ENCODE measurements at regions not wholly inside any gene's neighbourhood (a gene's known extent, or its start where the extent isn't known, plus 50 kb on each side); places are given as distances from the start of the nearest gene placed in this dataset.

- no peak for DNase-seq
Observed at GRCh38 chr7:155360495-155361345, 63.0 kb downstream of the INSIG1 start.

GRCh38 chr7:155361346-155361680 lies 63.6 kb downstream of the INSIG1 start:
- DNase-seq = no peak

GRCh38 chr7:155361947-155362346 lies 64.3 kb downstream of the INSIG1 start:
- no peak for DNase-seq

DNA sequence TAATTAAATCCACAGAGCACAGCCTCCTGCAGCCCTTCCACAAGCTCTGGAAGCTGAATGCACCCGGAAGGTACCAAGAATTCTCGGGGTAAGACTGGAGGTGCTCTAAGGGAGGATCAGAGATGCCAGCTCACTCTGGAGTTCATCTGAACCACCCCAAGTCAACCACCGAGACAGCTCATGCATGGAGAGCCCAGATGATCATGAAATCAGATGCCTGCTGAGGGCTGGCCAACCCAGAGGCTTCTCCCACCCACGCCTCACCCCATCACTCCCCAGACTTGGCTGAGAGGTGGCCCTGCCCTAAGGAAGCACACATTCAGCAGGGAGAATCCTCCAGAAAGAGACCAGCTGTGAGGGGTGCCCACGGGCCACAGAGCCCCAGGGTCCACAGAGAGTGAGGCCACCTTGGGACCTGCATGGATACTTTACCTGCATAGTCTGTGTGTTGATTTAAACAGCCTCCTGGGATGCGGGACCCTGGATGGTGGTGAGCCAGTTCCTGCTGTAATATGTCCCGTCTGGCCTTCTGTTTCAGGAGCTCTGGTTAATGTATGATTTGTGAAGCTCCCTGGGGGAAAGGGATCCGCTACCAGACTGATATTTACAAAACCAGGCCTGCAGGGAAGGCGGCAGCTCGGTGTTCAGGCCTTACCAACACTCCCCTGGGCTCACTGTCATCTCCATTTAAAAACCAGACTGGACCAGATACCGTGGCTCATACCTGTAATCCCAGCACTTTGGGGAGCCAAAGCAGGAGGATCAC lies 64.9 kb downstream of the INSIG1 start:
- DNase-seq = no peak

- DNase-seq = no peak
Observed at GRCh38 chr7:155363146-155363539, 65.5 kb downstream of the INSIG1 start.

- no peak for DNase-seq
Observed at GRCh38 chr7:155363852-155364600, 66.3 kb downstream of the INSIG1 start.

GRCh38 chr7:155365146-155365874 lies 67.6 kb downstream of the INSIG1 start:
- no peak for DNase-seq

DNA sequence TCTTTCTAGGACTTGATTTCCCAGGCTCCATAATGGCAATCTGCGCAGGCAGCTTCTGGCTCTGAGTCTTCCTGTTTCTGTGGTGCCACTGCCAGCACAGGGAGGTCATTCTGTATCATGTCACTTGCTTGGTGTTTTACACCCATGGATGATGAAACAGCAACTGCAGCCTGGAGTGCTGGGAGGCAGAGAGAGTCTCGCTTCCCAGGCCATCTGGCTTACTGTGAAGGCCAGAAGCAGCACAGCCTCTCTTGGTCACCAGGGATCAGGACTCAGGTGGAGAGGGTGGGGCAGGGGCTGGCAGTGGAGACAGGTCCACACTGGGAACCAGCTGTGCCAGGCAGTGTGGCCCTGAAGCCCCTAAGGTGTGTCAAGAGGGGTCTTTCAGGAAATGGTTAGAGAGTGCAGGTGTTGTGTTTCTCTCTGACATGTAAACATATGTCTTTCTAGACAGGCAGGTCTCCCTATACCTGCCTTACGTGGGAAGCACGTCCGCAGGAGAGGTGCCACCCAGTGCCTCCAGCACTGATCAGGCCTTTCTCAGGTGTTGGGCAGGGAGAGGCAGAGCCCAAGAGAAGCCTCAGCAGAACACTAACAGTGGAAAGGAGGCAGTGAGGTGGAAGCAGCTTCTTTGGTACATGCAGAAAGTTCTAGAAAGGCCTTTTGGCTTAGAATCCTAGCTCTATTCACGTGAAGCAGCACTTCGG lies 71.4 kb downstream of the INSIG1 start:
- DNase-seq = no peak

DNA sequence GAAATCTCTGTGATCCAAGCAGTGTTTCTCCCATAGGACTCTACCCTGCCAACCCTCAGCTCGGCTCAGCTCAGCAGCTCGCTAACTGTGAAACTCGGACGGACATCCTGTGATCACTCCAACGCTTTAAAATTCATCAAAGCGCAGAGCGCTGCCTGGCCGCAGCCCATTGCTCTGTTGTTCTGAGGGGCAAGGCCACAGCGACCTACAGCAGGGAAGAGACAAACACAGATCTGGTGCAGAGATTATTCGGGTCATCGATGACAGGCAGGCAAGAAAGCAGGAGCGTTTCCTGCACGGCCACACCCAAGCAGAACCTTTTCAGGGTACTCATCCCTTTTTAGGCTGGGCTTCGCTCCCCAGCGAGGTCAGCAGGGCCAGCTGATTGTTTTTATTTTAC lies 72.1 kb downstream of the INSIG1 start:
- no peak for DNase-seq

GRCh38 chr7:155371331-155371883 lies 73.7 kb downstream of the INSIG1 start:
- no peak for DNase-seq

GRCh38 chr7:155371884-155372781 lies 74.5 kb downstream of the INSIG1 start:
- DNase-seq = no peak

DNA sequence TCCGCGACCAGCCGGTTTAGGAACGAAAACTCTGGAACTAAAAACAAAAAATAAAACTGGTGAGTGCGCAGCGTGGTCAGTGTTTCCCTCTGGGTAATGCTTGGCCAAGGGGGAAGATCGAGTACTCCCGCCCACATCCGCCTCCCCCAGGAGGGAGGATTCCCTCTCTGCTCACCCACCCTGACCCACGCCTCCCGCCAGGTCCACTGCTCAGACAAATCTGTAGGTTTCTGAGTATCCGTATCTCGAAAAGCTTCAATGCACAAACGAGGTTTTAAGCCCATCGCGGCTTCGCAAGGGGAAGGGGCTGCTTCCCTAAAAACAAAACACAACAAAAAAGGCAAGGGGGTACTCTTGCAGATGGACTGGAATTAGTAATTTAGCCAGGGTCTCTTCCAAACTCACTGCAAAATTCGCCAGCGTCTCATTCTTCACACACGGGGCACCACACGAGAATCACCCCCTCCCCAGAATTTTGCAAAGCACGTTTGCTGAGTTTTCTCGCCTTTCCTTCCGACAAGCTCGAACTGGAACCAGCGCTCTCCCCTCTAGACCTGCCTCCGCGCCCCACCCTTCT lies 75.2 kb downstream of the INSIG1 start:
- DNase-seq = no peak

DNA sequence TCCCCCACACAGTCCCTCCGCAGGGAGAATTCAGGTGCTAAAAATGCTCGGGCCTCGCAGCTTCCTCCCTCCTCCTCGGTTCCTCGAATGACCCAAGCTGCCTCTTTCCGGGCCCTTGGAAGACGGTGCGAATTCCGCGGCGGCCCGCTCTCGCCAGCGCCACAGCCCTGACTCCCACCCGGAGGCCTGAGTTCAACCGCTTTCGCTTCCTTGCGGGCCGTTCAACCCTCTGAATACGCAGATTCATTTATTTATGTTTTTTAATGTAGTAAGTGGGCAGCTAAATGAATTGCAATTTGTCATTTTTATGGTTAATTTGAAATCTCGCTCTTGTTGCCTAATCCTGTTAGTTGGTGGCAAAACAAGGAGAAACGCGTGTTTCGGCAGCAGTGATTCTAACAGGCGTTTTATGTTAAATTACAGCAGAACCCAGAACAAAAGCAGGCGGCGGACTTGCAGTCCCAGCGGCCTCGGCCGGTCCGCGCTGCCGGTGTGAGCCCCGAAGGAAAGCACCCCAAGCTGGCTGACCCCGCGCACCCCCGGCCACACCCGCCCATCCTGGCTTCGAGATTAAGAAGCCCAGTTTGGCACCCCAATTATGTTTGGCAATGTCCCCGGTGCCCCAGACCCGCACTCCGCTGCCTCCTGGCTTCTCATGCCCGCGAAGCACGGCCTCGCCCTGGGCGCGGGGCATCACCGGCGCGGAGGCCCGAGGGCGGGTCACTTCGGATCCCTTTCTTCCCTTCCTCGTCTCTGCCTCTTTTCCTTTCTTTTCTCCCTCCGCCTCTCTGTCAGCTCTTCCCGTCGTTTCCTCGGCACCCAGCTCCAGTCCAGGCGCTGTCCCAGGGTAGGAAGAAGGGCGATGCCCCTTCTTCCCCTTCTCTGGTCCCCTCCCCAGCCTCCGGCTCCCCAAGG lies 75.9 kb downstream of the INSIG1 start:
- DNase-seq = no peak

DNA sequence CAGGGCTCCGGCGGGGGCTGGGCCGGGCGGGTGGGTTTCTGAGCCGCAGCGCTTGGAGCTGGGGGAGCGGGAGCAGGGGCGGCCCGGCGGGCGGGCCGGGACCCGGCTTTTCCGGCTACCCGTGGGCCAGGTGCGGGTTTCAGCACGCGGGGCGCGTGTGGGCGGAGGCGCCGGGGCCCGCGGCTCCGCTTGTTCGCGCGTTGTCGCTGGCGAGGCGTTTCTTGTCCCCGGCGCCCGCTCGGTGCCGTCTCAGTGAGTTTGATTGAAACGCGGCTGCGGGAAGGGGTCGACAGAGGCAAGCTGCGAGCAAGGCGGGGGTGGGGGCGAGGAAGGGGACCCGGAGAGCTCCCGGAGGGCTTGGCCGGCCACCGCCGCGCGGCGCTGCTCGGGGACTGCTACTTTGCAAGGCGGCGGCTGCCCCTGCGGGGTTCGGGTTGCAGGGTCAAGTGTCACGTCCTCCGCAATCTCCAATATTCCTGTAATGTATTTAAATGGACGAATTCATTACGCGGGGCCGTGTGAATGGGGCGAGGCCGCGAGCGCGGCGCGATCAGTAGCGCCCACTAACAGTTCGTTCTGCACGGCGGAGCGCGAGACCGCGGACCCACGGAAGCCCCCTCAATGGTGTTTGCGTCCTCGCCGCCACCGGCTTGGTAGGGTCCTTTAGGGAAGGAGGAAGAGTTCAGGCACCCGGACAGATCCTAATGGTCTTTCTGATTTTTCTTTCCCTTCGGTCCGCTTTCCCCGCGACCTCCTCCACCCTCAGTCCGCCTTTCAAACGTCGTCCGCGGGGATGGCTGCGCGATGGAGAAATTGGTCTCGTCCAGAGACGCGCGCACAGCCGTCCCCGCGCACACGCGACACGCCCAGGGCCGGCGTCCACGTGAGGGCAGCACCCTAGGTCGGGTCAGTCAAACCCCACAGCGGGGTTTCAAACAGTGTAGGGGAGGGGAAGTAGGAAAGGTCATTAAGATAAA lies 76.9 kb downstream of the INSIG1 start:
- no peak for DNase-seq

- DNase-seq = no peak
Observed at GRCh38 chr7:155375337-155376277, 77.9 kb downstream of the INSIG1 start.

Measured in skin of body (tissue), 1 donor.